ENCODE measurements at regions not wholly inside any gene's neighbourhood (a gene's known extent, or its start where the extent isn't known, plus 50 kb on each side); places are given as distances from the start of the nearest gene placed in this dataset.
"Not testable (repeated sequence)": the region's sequence is repeated elsewhere in the genome, so short reads cannot be mapped to it uniquely, and the experiment has no call there.

DNA sequence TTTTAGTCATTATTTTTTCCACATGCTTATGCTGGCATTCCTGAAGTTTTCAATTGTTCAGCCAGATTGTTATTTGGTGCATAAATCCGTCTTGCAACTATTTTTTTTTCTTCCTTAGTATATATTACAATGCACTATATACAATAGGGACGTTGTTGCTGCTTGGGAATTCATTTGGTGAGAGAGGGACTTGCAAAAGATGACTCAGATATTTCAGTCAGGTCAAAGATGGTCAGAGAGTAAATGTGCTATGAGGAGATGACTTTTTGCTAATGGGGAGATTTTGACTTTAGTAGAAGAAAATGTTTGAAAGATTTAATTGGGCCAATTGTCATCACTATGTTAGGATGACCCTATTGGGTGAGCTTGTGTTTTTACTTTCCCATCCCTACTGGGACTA is 348.4 kb upstream of the MTPN start:
- no peak for DNase-seq (ENCODE audit: low read depth in 2 of 2)

DNA sequence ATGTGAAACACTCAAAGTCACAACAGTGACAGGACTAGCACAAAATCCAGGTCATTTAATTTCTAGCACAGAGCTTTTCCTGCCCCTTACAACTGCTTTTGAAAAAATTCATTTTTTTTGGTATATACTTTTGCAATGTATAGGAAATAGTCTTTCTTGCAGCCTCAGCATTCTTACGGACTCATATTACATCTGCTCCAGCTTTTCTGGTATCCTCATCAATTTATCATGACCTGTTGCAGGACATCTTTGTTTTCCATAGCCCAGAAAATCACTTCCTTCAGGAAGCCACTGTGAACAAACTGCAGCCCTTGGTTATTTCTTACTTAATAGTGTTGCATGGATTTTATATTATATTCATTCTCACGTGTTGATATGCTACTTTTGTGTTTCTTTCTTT is 347.9 kb upstream of the MTPN start:
- no peak for DNase-seq (ENCODE audit: low read depth in 2 of 2)

DNA sequence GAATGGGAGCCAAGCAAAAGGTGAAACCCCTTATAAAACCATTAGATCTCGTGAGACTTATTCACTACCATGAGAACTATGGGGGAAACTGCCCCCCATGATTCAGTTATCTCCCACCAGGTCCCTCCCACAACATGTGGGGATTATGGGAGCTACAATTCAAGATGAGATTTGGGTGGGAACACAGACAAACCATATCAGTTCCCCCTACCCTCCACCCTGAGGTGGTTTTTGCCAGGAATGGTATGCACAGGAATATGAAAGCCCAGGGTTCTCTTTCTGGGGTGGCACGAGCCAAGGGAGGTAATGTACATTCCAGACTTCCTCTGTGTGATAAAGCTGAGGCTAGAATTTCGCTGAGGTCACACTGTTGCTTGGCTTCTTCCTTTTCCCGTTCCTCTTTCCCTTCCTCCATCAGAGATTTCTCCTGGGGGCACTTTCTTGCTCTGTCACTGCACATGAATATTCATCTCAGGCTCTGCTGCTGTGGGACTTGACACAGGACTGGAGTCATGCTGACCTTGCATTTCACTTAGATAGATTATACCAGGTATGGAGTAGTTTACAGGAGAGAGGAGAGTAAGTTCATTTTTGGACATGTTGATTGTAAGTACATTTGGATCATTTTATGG is 347.0 kb upstream of the MTPN start:
- no peak for DNase-seq (ENCODE audit: low read depth in 2 of 2)

DNA sequence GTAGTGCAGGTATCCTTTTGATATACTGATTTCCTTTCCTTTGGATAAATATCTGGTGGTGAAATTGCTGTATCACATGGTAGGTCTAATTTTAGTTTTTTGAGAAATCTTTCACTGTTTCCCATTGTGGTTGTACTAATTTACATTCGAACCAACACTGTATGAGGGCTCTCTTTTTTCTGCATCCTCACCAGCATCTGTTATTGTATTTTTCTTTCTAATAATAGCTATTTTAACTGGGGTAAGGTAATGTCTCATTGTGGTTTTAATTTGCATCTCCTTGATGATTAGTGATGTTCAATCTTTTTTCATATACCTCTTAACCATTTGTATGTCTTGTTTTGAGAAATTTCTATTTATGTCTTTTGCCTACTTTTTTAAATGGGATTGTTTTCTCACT is 335.4 kb upstream of the MTPN start:
- DNase-seq (ENCODE audit: low read depth in 2 of 2): no peak

DNA sequence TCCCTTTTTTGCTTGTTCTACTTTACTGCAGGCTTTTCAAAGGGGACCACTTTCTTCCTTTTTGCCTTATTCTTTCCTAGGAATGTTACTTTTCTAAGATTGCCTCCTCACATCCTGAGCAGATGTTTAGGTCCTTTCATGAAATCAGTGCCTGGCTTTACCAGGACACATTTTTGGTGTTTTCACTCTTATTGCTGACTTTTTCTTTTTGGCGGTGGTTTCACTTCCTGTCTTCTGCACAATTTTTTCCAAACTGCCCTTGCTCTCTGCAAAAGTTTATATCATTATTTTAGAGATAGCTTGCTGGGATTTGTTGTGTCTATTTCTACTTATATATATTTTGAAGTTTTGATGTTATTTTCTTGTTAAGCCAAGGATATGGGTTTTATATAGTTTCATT is 332.2 kb upstream of the MTPN start:
- no peak for DNase-seq (ENCODE audit: low read depth in 2 of 2)

DNA sequence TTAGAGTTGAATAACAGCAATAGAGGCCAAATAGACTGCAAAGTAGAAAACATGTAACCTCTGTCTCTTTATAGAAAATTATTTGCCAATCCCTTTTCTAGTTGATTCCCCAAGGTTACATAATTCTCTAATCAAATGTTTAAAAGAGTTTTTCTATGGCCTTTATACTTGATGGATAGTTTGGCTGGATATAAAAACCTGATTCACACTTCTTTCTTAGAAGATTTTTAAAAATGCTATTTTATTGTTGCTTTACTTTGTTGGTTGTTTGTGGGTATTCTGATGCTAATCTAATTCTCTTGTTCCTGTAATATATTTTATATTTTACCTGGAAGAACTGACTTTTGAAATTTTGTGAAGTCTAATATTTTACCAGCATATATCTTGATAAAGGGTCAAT is 331.1 kb upstream of the MTPN start:
- no peak for DNase-seq (ENCODE audit: low read depth in 2 of 2)

DNA sequence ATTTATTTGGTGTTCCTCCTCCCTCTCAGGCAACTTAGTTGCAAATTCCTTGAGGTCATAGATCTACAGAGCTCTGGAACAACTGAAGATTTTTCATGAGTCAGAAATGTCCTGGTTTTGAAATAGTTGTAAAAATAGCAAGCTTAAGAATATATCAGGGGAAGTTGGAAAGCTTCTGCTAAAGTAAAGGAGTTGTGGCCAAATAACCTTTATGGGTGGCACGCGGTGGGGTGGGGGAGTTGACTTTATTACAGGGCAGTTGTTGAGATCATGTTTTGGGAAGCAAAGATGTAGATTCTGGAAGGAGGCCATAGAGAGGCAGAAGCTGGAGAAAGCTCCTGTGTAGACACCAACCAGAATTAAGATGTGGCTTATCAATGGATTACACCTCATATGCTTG is 326.0 kb upstream of the MTPN start:
- no peak for DNase-seq (ENCODE audit: low read depth in 2 of 2)

DNA sequence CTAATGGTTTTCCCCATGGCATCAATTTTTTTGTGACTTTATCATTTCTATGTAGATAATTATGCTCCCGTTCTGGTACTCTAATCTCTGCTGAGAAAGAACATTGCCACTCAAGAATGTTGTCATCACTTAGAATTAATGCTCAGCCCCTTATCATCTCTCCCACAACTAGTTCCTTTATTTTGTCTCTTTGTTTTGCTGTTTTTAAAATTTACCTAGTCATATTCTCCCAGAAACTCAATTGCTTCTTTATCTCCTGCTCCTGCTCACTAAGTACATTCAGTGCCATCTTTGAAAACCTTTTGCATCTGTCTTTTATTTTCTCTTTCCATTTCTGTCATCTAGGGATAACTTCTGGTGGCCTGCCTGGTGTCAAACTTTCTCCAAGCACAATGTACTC is 324.9 kb upstream of the MTPN start:
- no peak for DNase-seq (ENCODE audit: low read depth in 2 of 2)

DNA sequence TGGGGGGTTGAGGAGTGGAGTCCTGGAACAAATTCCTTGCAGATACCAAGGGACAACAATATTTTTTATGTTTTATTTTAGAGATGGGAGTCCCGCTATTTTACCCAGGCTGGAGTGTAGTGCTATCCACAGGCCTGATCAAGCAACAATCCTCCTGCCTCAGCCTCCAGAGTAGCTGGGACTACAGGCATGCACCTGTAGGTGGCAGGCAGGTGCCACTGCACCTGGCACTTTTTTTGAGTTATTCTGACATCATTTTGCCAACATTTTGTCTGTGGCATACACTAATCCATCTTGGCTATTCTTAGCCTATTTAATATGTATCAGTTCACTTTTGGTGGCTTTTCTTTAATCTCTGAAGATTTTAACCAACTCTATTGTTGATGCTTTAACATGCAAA is 317.8 kb upstream of the MTPN start:
- DNase-seq (ENCODE audit: low read depth in 2 of 2): no peak

DNA sequence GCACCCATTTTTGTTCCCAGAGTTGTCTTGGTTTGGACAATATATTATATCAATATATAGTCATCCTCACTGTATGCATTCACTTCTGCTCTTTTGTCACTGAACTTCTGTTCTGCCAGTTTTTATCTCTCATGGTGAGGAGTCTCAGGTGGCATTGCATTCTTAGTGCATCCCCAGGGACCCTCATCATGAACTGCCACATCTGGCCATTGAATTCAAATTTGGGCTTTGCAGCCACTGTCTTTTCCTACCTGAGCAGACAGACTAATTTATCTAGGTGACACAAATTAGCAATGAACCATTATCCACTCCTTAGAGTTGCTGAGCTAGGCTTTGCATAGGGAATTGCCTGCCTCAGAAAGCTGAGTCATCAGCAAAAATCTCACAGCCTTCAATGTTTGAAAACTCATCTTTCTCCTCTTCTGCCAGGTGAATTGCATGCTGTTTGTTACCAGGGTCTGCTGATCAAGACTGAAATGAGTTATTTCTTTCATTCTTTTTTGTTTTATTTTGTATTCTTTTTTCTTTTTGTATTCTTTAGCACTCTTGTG is 316.8 kb upstream of the MTPN start:
- DNase-seq (ENCODE audit: low read depth in 2 of 2): no peak

DNA sequence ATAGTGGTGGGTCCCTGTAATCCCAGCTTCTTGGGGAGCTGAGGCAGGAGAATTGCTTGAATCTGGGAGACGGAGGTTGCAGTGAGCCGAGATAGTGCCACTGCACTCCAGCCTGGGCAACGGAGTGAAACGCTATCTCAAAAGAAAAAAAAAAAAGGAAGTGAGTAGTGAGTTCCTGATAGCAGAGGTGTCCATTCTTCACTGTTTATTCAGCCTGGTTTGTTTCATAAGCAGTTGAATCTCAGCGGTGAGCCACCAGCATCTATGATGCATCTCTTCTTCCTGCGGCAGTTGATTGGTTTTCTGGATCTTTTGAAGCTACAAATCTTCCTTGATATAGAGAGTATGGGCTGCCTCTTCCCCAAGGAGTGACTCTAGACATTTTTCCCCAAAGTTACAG is 316.1 kb upstream of the MTPN start:
- no peak for DNase-seq (ENCODE audit: low read depth in 2 of 2)

DNA sequence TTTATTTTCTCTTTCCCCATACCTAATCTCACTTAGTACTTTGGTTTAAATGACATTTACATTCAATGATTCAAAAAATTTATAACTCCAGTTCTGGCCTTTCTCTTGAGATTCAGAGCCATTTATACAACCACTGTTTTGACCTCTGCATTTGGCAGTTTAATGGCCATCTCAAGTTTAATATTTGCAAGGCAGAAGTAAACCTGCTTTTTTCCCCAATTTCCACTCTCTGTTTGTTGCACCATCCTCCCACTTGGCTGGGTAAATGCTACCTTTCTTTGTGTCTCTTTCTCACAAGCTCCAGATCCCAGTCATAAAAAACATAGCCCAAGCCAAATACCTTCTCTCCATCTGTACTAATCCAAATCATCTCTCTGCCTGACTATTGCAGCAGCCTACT is 315.2 kb upstream of the MTPN start:
- no peak for DNase-seq (ENCODE audit: low read depth in 2 of 2)

DNA sequence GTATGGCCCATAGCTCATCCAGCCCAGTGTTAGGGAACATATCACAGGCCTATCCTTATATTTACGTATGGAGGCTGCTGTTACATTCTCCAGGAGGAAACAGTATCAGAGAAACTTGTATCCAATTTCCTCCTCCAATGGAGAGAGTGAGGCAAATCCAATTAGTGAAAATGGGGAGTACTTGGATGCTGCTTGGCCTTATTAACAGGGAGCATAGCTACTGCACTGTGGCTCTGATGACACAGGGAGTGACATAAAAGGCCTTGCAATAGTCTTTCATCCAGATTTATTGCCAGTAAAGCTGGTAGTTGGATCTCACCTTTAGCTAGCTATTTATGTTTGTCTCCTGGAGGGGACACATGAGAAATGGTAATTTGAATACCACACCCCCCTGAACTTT is 313.2 kb upstream of the MTPN start:
- no peak for DNase-seq (ENCODE audit: low read depth in 2 of 2)

DNA sequence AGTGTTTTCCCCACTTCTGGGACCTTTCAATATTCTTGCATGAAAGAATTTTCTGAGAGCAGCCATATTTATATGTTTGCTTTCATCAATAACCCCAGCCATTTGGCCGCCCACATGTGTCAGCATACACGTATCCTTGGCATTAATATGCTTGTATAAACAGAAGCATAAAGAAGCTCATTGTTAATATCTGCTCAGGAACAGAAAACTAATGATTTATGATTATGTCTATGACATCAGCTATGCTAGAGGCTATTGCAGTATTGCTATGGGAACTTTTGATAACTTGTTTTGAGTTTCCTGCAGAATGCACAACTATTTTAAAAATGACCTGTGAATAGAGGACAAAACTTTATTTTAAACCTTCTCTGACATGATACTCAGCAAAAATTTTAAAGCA is 300.9 kb upstream of the MTPN start:
- DNase-seq (ENCODE audit: low read depth in 2 of 2): no peak

DNA sequence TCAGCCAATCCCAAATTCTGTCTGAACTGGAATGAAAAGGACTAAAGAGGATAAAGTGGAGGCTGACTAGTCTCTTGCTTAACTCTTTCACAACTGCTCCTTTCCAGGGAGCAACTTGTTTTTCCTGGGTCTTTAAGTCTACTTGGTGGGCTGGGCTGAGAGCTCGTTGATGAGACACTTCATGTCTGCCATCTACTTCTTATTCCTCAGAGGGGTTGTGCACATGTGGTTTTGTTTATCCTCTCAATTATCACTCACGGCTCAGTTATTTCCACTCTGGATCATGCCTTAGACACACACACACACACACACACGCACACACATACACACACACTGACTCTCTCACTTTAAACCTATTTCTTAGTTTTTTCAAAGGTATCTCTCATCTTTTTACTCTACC is 298.6 kb upstream of the MTPN start:
- DNase-seq (ENCODE audit: low read depth in 2 of 2): no peak

DNA sequence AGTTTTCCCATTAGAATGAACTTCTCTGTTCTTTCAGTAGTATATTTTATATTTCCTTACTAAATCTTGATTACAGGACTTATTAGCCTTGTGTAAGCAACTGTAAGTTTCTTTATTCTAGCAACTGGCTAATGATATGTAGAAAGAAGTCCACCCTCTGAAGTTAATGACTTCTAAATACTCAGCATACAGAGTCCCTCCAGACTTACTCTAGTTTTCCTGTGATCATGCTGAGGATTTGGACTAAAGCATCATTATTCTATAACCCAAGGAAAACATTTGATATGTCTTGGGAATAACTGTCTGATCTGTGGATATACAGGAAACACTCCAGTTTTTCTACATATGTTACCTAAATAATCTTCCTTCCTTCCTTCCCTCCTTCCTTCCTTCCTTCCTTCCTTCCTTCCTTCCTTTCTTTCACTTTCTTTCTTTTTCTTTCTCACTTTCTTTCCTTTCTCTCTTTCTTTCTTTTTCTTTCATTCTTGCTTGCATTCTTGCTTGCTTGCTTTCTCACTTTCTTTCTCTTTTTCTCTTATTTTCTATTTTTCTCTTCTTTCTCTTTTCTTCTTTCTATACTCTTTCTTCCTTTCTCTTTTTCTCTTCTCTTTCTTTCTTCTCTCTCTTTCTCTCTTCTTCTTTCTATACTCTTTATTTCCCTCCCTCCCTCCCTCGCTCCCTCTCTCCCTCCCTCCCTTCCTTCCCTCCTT is 297.6 kb upstream of the MTPN start:
- no peak for DNase-seq (ENCODE audit: low read depth in 2 of 2)

DNA sequence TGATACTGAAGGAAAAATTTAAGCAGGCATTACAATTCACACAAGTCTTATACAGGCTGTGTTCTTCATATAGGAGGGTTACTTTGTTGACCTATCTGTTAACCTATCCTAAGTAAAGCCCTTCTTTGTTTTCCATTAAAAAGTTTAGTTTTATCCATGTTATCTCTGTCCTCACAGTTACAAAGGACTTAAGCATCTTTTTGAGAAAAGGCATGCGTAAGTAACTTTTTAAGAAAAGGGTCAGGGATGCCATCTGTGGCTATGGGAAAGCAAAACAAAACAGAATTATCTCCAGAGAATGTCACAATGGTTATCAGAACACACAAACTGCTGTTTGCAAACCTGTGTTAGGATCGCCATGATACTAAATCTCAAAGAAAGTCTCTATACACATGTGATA is 295.8 kb upstream of the MTPN start:
- no peak for DNase-seq (ENCODE audit: low read depth in 2 of 2)

DNA sequence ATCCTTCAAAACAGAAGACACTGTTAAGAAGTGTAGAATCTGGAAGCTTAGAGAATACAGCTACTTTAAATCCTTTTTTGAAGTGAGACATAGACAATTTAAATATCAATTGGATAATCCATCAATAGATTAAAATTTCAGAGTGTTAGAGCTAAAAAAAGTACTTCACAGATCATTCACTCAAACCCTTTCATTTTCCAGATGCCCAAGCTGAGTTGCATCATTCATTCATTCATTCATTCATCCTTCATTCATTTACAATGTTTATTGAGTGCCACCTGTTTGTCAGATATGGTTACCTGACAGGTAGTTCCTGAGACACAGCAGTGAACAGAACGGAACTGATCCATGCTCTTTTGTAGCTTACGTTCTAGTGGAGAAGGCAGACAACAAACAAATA is 290.7 kb upstream of the MTPN start:
- no peak for DNase-seq (ENCODE audit: low read depth in 2 of 2)

DNA sequence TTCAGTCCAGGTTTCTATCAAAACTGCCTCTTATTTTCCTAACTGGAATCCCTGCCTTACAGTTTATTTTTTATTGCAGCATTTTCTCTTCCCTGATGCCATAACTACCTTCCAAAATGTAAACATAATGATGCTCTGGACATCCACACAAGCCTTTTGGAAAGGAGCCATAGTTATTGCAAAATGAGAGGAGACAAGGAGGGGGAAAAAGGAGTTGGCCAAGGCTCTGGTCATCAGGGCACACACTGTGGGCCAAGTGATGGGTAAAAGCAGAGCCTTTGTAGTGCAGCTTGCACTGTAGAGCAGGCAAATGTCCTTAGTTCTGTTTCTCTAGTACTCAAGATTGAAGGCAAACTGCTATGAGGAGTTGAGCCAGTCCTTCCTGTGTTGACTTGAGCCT is 289.3 kb upstream of the MTPN start:
- no peak for DNase-seq (ENCODE audit: low read depth in 2 of 2)

DNA sequence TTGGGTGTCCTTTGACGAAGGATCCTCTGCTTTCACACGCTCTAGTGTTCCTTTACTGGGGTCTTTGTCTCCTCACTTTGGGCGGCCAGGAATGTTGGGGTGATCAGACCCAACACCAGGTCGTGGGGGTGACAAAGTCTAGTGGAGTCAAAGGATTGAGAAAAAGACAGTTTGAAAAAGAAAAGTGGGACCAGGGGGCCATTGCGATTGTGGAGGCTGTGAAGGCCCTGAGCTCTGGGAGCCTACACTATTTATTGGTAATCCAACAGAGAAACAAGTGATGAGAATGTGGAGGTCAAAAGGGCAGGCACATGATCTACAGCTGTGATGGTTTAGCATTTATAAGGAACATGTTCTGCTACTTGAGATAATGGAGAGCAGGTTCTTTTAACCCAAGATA is 287.1 kb upstream of the MTPN start:
- DNase-seq (ENCODE audit: low read depth in 2 of 2): not testable (repeated sequence)

DNA sequence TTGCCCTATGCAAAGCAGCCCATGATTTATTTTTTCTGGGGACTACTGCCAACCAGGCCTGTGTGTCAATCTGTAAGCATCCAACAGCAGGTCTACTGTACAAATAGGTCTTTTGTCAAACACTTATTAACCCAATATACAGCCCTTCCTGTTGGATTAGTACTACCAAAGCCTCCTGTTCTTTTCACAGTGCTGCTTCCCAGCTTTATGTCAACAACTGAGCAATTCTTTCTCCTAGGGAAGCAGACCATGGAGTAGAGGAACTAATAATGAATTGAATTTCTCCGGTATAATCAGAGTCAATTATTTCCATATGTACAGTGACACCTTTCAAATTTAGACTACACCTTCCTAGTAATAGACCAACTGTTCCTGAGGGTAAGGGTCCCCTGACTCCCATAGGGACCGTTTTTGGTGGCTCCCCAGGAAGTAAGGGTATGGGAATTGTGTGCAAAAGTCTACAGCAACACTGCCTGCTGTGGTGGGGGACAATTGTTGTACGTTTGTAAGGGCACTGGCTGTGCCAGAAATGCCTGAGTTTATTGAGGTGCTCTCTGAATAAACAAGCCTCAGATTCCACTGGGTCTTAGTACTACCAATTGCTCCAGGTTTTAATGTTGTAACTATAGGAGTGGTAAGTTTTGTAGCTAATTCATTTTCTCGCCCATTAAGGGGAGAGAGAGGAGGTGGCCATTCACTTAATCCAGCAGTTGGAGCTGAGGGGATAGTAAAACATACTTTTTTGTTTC is 286.1 kb upstream of the MTPN start:
- DNase-seq (ENCODE audit: low read depth in 2 of 2): not testable (repeated sequence)

DNA sequence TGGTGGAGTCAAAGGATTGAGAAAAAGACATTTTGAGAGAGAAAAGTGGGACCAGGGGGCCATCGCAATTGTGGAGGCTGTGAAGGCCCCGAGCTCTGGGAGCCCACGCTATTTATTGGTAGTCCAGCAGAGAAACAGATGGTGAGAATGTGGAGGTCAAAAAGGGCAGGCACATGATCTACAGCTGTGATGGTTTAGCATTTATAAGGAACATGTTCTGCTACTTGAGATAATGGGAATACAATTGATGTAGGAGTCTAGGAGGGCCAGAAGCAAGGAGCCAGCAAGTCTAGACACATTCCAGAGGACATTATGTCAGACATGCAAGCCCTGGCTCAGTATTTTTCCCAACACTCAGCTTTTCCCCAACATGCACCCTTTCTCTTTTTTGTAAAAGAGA is 283.4 kb upstream of the MTPN start:
- not testable (repeated sequence) for DNase-seq (ENCODE audit: low read depth in 2 of 2)

DNA sequence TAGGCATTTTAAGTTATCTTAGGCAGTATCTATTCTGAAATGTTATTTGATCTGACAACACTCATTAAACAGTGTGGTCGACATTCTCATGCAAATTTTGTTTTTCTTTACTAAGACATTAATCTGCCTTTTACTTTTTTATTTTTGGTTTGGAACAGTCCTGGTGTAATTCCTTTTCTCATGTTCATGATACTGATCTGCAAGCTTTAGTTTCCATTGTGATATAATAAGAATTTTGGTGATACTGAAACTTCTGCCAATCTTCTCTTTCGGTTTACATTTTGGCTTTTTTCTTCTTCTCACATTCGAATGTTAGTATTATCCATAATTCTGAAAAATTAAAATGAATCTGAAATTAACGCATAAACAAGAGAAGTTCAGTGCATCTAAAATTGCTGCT is 281.9 kb upstream of the MTPN start:
- DNase-seq (ENCODE audit: low read depth in 2 of 2): no peak
